GM21717 (cell line): ENCODE measurements at regions not wholly inside any gene's neighbourhood (a gene's known extent, or its start where the extent isn't known, plus 50 kb on each side); places are given as distances from the start of the nearest gene placed in this dataset.

Experiments
- ATAC-seq: cut with Tn5 transposase; IDR thresholded peaks from one replicate; pipeline ENCODE4 v1.9.1; 2021; ENCODE audit warnings: mild to moderate bottlenecking, moderate library complexity; ENCODE audit not compliant: unreplicated experiment

- ATAC-seq: no peak
These were observed 677.8 kb downstream of the TAF11L14 start for GRCh38 chr5:18312016-18312415.

- no peak for ATAC-seq
These were observed 680.0 kb downstream of the TAF11L14 start for GRCh38 chr5:18314192-18314778.

- ATAC-seq: no peak
These were observed 687.1 kb downstream of the TAF11L14 start for GRCh38 chr5:18321262-18321942.

- ATAC-seq: no peak
These were observed 689.6 kb downstream of the TAF11L14 start for GRCh38 chr5:18323891-18324290.

DNA sequence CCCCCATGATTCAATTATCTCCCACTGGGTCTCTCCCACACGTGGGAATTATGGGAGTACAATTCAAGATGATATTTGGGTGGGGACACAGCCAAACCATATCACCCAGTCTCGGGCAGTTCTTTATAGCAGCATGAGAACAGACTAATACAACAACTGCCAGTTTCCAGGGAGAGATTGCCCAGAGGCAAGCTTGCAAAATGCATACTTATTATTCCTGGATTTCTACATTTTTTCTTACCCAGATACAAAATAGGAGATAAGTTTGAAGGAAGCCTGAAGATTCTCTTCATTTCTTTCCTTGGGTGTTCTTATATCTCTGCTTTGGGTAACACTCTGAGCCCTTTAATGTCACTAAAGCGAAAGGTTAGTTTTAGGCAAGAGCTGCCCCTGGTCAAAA is 691.2 kb downstream of the TAF11L14 start:
- no peak for ATAC-seq

DNA sequence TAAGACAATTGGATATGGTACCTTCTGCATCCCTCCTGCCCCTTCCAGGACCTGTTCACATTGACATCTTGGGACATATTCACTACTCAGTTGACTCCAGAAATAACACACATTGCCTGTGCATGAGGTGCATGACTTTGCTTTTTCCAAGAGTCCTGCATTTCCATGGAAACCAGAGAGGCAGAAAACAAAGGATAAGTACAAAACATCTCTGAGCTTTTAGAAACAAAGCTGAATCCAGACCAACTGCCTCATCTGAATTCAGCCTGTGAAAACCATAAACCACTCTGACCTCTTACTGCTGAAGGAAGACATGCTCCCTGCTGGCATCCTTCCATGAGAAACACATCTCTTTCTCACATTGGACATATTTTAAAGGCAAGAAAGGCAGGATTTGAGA is 695.1 kb downstream of the TAF11L14 start:
- ATAC-seq: no peak

- no peak for ATAC-seq
These were observed 699.6 kb downstream of the TAF11L14 start for GRCh38 chr5:18333841-18334240.

- no peak for ATAC-seq
These were observed 700.7 kb downstream of the TAF11L14 start for GRCh38 chr5:18334949-18335348.

DNA sequence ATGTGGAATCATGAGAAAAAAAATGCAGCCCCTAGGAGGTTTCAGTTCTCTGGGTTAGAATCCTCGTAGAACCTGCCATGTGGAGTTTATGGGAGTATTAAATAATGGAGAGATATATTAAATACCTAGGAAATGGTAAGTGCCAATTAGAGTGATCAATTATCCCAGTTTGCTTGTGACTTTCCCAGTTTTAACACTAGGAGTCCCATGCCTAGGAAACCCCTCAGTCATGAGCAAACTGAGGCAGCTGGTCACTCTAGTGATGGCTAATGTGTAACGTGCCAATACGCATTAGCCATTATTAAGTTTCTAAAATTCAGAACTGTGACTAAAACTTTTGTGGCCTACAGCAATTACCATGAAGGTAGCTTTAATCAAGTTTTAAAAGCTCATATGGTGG is 720.6 kb downstream of the TAF11L14 start:
- no peak for ATAC-seq

GRCh38 chr5:18357486-18357885 is 723.2 kb downstream of the TAF11L14 start:
- no peak for ATAC-seq

DNA sequence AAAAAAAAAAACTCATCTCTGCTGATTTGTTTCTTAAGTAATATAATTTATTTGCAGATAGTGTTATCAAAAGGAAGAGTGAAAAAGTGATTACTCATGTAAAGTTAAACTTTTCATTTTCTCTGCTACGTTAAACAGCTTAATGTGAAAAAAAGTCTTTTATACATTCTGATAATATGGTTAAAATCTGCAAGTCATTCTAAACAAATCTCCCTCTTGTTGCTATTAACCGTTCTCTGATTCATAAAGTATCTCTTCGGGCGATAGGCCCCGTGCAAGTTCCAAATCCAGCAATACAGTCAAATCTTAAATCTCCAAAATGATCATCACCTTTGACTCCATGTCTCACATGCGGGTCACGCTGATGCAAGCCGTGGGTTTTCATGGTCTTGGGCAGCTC is 732.0 kb downstream of the TAF11L14 start:
- ATAC-seq: no peak

- no peak for ATAC-seq
These were observed 736.3 kb downstream of the TAF11L14 start for GRCh38 chr5:18370531-18370930.

- ATAC-seq: no peak
These were observed 741.4 kb downstream of the TAF11L14 start for GRCh38 chr5:18375641-18376040.

DNA sequence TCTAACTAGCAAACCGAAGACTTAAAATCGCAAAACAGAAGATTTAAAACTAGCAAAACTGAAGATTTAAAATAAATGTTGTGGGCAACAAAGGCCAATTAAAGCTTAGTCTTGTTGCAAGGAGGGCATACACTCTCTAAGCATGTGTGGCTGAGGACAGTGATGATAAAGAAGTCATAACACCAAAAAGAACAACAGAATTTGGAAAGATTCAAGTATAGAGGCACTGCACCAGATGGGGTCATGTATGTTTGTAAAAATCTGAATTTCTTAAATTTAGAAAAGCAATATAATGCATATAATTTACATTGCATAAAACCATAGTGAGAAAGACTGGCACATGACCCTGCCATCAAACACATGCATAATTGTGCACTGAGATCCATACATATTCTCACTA is 743.8 kb downstream of the TAF11L14 start:
- ATAC-seq: no peak

- ATAC-seq: no peak
These were observed 744.9 kb downstream of the TAF11L14 start for GRCh38 chr5:18379189-18379588.

GRCh38 chr5:18380729-18381362 is 746.6 kb downstream of the TAF11L14 start:
- no peak for ATAC-seq

DNA sequence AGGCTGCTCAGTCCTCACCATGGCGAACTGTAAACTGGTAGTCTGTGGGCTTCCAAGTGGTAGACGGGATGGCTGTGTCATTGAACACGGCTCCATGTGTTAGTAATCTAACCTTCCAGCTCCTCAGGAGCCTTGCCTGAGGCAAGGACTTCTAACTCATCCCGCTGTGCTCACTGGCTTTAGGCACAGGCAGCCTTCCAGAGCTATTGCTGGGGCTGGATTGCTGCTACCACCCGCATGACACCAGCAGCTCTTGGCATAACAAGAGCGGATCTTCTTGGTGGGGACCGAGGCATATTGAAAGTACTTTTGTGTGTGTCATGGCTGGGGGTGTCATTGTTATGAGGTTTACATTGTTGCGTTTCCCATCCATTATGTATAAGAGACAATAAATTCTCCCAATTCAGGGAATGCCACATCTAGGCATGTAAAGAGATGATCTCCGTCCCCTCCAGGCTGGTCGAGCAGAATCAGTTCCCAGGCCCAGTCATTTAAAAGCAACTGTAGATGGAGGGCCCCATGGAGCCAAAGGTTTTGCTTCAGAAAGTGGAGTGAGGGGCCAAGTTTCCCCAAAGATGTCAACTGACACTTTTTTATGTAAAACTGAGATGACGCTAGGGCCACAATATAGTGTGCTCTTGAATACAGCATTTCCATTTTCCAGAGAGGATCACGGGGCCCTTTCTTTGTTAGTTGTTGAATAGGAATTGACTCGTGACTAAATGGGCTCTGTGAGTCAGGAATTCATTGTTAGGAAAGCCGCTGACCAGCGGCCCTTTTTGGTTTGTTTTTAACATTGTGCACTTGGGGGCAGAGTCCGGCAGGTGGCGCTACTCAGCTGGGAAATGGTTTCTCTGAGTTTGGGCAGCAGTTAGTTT is 759.5 kb downstream of the TAF11L14 start:
- peak; percentile 78 for ATAC-seq

DNA sequence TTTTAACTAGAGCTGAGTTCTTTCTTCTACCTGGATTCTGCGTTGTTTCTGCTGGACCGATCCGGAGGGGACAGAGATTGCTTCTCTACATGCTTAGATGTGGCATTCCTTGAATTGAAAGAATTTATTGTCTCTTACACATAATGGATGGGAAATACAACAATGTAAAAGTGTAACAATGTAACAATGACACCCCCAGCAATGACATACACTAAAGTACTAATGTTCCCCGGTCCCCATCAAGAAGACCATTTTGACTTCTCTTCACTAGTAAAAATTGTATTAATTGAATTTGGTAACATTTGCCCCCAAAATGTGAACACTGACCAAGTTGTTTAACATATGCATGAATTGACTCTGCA is 760.2 kb downstream of the TAF11L14 start:
- no peak for ATAC-seq

GRCh38 chr5:18395126-18396110 is 761.2 kb downstream of the TAF11L14 start:
- no peak for ATAC-seq

DNA sequence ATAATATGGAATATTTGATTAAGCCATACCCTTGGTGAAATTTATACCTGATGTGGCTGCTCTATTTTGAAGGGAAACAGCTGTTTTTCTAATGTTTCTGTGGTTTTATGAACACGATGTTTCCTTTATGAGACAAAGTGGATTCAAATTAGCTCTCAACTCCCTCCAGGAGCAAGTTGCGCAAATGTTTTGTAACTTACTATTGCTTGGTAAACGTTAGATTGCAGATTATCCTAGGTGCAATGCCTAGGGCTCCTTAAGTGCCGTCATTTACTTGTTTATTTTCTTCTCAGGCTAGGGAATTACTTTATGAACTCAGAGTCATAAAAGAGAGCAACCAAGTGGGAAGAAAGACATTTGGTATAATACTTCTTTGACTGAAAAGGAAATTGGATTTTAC is 763.1 kb downstream of the TAF11L14 start:
- ATAC-seq: no peak
